B cell (primary cell): ENCODE measurements at regions not wholly inside any gene's neighbourhood (a gene's known extent, or its start where the extent isn't known, plus 50 kb on each side); places are given as distances from the start of the nearest gene placed in this dataset.

ENCODE experiments used
- ATAC-seq: fragments of 200-7000 bp; cut with Tn5 transposase; one replicate; pipeline ENCODE4 v1.10.0; 2021; ENCODE audit warnings: low read depth, mild to moderate bottlenecking, moderate number of reproducible peaks, moderate library complexity
- CTCF ChIA-PET: fragments of 350-600 bp; sonication (Branson Sonifier 250); formaldehyde crosslinking; loops from one replicate; lab custom pipeline; 2021; ENCODE audit warnings: antibody characterized with exemption, inconsistent platforms; lab: Charles Lee
- POLR2A ChIA-PET: fragments of 350-600 bp; sonication (Branson Sonifier 250); formaldehyde crosslinking; loops from one replicate; lab custom pipeline; 2021; ENCODE audit warnings: antibody characterized with exemption; lab: Charles Lee
- DNase-seq: peaks from one replicate; pipeline ENCODE4 v3.0.0; 2013
- H2AFZ ChIP-seq: 2 replicates; pipeline ENCODE4 v1.6.1; 2012; ENCODE audit warnings: mild to moderate bottlenecking, low read depth, low read length; ENCODE audit not compliant: insufficient read depth, poor library complexity, severe bottlenecking
- H3K27ac ChIP-seq, 2 donors: 1 replicate in 1 of 2; 2 replicates in 1 of 2; pipeline ENCODE4 v1.5.1; 2012 to 2013; ENCODE audit warnings: low read length in 2 of 2, mild to moderate bottlenecking in 2 of 2, moderate library complexity in 1 of 2
- H3K27me3 ChIP-seq, 4 experiments: fragments of 200-600 bp in 1 of 4; sonication (generic) in 1 of 4; replicated peaks in 1 of 4; 1 replicate in 2 of 4; 2 replicates in 2 of 4; pipeline versions ENCODE4 v1.6.1 to v1.7.0; 2013 to 2016; ENCODE audit warnings: low read length in 3 of 4, mild to moderate bottlenecking in 2 of 4, mixed read lengths in 1 of 4, moderate library complexity in 1 of 4; ENCODE audit not compliant: insufficient read depth in 4 of 4, control insufficient read depth in 3 of 4; ENCODE audit errors: control extremely low read depth in 1 of 4
- H3K36me3 ChIP-seq, 2 experiments: replicated peaks in 1 of 2; 1 replicate in 1 of 2; 2 replicates in 1 of 2; pipeline versions ENCODE4 v1.6.1 to v1.7.1; 2013; ENCODE audit warnings: low read length in 1 of 2; ENCODE audit not compliant: insufficient read depth in 2 of 2, control insufficient read depth in 1 of 2; ENCODE audit errors: control extremely low read depth in 1 of 2, extremely low read depth in 1 of 2
- H3K4me1 ChIP-seq, 2 donors: fragments of 200-600 bp in 1 of 2; sonication (generic) in 1 of 2; 1 replicate in 1 of 2; 2 replicates in 1 of 2; pipeline versions ENCODE4 v1.5.1 to v1.6.1; 2013 to 2017; ENCODE audit warnings: low read length in 2 of 2; ENCODE audit not compliant: control insufficient read depth in 2 of 2, insufficient read depth in 2 of 2
- H3K4me2 ChIP-seq: replicated peaks from 2 replicates; pipeline ENCODE3; 2012; ENCODE audit warnings: mild to moderate bottlenecking, low read depth, low read length; ENCODE audit not compliant: poor library complexity, severe bottlenecking
- H3K4me3 ChIP-seq, 5 experiments: fragments of 200-600 bp in 1 of 5; sonication (generic) in 1 of 5; 1 replicate in 3 of 5; 2 replicates in 2 of 5; pipeline versions ENCODE4 v1.5.1 to v1.7.0; 2011 to 2016; ENCODE audit warnings: low read length in 4 of 5, mild to moderate bottlenecking in 4 of 5, low read depth in 2 of 5, control low read depth in 1 of 5, moderate library complexity in 1 of 5; ENCODE audit not compliant: insufficient read depth in 1 of 5; ENCODE audit errors: control extremely low read depth in 1 of 5, extremely low read depth in 1 of 5
- H3K79me2 ChIP-seq: fragments of 200-600 bp; sonication (generic); one replicate; pipeline ENCODE4 v1.6.0; 2016; ENCODE audit warnings: low read length; ENCODE audit not compliant: control insufficient read depth, insufficient read depth
- H3K9ac ChIP-seq: fragments of 200-600 bp; sonication (generic); 2 replicates; pipeline ENCODE4 v1.6.1; 2017; ENCODE audit warnings: mild to moderate bottlenecking, low read length, moderate library complexity
- H3K9me3 ChIP-seq, 3 donors: one replicate each; pipeline versions ENCODE4 v1.6.1 to v1.7.1; 2013; ENCODE audit warnings: low read length in 2 of 3; ENCODE audit not compliant: control insufficient read depth in 2 of 3, insufficient read depth in 1 of 3; ENCODE audit errors: control extremely low read depth in 1 of 3
- H4K20me1 ChIP-seq: 2 replicates; pipeline ENCODE4 v1.6.0; 2012; ENCODE audit warnings: mild to moderate bottlenecking, low read length; ENCODE audit not compliant: insufficient read depth, control insufficient read depth, poor library complexity, severe bottlenecking
- H3K27ac Mint-ChIP-seq: one replicate; pipeline ENCODE4 v1.8.0; 2021; ENCODE audit warnings: mixed read lengths
- H3K27me3 Mint-ChIP-seq: one replicate; pipeline ENCODE4 v1.8.0; 2021; ENCODE audit warnings: mixed read lengths
- H3K4me1 Mint-ChIP-seq: one replicate; pipeline ENCODE4 v1.8.0; 2021; ENCODE audit warnings: mixed read lengths
- H3K4me3 Mint-ChIP-seq: one replicate; pipeline ENCODE4 v1.8.0; 2021; ENCODE audit warnings: mixed read lengths
- H3K9me3 Mint-ChIP-seq: one replicate; pipeline ENCODE4 v1.8.0; 2022; ENCODE audit warnings: mixed read lengths; ENCODE audit not compliant: insufficient read depth
- CTCF ChIP-seq: fragments of 200-600 bp; IDR thresholded peaks from one replicate; pipeline ENCODE4 v1.8.0; 2022; ENCODE audit warnings: antibody characterized with exemption, mild to moderate bottlenecking
- EZH2 ChIP-seq: IDR thresholded peaks from 2 replicates; pipeline ENCODE4 v1.6.1; 2012; ENCODE audit warnings: borderline replicate concordance, low read depth, mild to moderate bottlenecking, moderate library complexity, low read length; ENCODE audit not compliant: insufficient read depth, poor library complexity, severe bottlenecking
- WGBS: methylation state at CpG from one replicate; pipeline ENCODE4 v1.1.5; 2013; ENCODE audit warnings: missing lambda C conversion rate; ENCODE audit not compliant: insufficient coverage; 5-methylcytosine and 5-hydroxymethylcytosine counted together
- intact Hi-C: fragments of 100-400 bp; cut with micrococcal nuclease; formaldehyde crosslinking; loops from one replicate; pipeline ENCODE4 v1.10.0; 2022

- peaks cover 40% of the 10 kb centered on the region for H3K27me3 Mint-ChIP-seq
- no peak for ATAC-seq
- no peaks in the 10 kb centered on the region for H3K9me3 ChIP-seq
- ChIA-PET CTCF (no interaction called here), POLR2A (no interaction called here)
- no peak overlapping the region for H2AFZ ChIP-seq
- 88% methylated on average over 14 of the region's 14 CpGs for WGBS
- no peak overlapping the region for H3K4me3 ChIP-seq
- H3K4me1 Mint-ChIP-seq, result peaks cover 6% of the 10 kb centered on the region
- no peak overlapping the region for H3K9ac ChIP-seq
- H3K4me1 ChIP-seq, result no peaks in the 10 kb centered on the region
- H3K9me3 Mint-ChIP-seq, result peaks cover 3% of the 10 kb centered on the region
- no peaks in the 10 kb centered on the region for H3K79me2 ChIP-seq
- H3K27ac Mint-ChIP-seq, result no peak overlapping the region
- intact Hi-C loops, result no loop called here
- peaks cover 0 to 17% (median 3%) of the 10 kb centered on the region in 4 experiments for H3K27me3 ChIP-seq
- no peak overlapping the region for H3K4me3 Mint-ChIP-seq
- TF ChIP-seq CTCF (no peak), EZH2 (no peak)
- H4K20me1 ChIP-seq, result no peaks in the 10 kb centered on the region
- H3K4me2 ChIP-seq, result no peak overlapping the region
- H3K36me3 ChIP-seq, result no peaks in the 10 kb centered on the region
- no peak for DNase-seq
- no peak overlapping the region for H3K27ac ChIP-seq
Measured at GRCh38 chr18:76589866-76590265, 94.8 kb upstream of the ZNF516 start.

GRCh38 chr18:76589316-76589715 is 94.3 kb upstream of the ZNF516 start:
- intact Hi-C loops, result no loop called here
- Mint-ChIP-seq H3K27ac (no peak overlapping the region), H3K4me3 (peak overlapping the region; percentile 4), H3K4me1 (peaks cover 6% of the 10 kb centered on the region), H3K27me3 (peaks cover 39% of the 10 kb centered on the region), H3K9me3 (peaks cover 3% of the 10 kb centered on the region)
- WGBS, result no CpG with 5 or more reads among the region's 1 CpG
- POLR2A ChIA-PET, result no interaction called here
- Histone ChIP-seq H3K4me3 (no peak overlapping the region), H3K4me1 (no peaks in the 10 kb centered on the region), H3K27me3 (peaks cover 0 to 17% (median 3%) of the 10 kb centered on the region in 4 experiments), H4K20me1 (no peaks in the 10 kb centered on the region), H3K36me3 (no peaks in the 10 kb centered on the region), H2AFZ (peak overlapping the region; percentile 44), H3K27ac (no peak overlapping the region), H3K79me2 (no peaks in the 10 kb centered on the region), H3K9me3 (no peaks in the 10 kb centered on the region), H3K9ac (no peak overlapping the region), H3K4me2 (peak overlapping the region; percentile 37)
- ATAC-seq (no peak), DNase-seq (no peak)
- no peak for TF ChIP-seq EZH2
- TF ChIP-seq CTCF, result no peak
- CTCF ChIA-PET, result no interaction called here
